ENCODE measurements at regions not wholly inside any gene's neighbourhood (a gene's known extent, or its start where the extent isn't known, plus 50 kb on each side); places are given as distances from the start of the nearest gene placed in this dataset.

DNA sequence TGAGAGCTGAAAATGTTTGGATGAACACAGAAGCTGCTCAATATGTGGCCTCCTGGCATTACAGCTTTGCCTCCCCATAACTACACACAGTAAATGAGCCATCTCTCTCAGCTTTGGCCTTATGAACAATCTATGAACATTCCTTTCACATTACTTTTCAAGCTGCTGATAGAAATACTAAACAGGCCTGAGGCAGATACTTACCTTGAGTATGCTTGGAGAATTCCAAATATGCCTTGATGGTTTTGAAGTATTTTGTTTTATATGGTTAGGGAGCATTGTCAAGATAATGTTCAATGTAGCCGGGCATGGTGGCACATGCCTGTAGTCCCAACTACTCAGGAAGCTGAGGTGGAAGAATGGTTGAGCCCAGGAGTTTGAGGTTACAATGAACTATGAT is 104.5 kb downstream of the CD24 start:
- TF ChIP-seq, protein P1, sequence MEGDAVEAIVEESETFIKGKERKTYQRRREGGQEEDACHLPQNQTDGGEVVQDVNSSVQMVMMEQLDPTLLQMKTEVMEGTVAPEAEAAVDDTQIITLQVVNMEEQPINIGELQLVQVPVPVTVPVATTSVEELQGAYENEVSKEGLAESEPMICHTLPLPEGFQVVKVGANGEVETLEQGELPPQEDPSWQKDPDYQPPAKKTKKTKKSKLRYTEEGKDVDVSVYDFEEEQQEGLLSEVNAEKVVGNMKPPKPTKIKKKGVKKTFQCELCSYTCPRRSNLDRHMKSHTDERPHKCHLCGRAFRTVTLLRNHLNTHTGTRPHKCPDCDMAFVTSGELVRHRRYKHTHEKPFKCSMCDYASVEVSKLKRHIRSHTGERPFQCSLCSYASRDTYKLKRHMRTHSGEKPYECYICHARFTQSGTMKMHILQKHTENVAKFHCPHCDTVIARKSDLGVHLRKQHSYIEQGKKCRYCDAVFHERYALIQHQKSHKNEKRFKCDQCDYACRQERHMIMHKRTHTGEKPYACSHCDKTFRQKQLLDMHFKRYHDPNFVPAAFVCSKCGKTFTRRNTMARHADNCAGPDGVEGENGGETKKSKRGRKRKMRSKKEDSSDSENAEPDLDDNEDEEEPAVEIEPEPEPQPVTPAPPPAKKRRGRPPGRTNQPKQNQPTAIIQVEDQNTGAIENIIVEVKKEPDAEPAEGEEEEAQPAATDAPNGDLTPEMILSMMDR (conservative IDR thresholded peaks at IDR 0.05 in 1 of 2, IDR thresholded peaks at IDR 0.05 in 1 of 2; ENCODE audit: low read depth in 1 of 2, low read length in 2 of 2), result no peak
- no peak for TF ChIP-seq EZH2 (IDR thresholded peaks at IDR 0.05; ENCODE audit: low read length, missing control alignments)
